ENCODE measurements at regions not wholly inside any gene's neighbourhood (a gene's known extent, or its start where the extent isn't known, plus 50 kb on each side); places are given as distances from the start of the nearest gene placed in this dataset.

DNA sequence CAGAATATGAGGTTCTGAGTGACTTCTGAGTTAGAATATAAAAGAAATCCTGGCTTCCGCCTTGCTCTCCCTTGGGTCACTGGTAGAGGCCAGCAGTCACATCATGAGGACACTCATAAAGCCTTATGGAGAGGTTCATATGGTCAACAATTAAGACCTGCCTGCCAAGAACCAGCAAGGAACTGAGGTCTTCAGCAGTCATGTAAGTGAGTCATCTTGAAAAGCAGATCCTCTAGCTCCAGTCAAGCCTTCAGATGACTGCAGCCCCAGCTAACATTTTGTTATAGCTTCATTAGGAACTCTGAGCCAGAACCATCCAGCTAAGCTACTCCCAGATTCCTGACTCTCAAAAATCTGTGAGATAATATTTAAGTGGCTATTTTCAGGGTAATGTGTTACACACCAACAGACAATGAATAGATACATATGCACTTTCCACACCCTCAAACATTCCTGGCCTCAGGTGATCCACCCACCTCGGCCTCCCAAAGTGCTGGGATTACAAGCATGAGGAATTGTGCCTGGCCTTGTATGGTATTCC, 447.2 kb downstream of the SHQ1 start:
- CTCF ChIA-PET: interaction anchor here (0.6 kb wide), 1 partner anchor 26 kb away, joined by 3 read pairs; no protein-coding TSS in a partner anchor
- POLR2A ChIA-PET: no interaction called here
- H3K36me3 Mint-ChIP-seq (ENCODE audit: low read depth): peaks cover 2% of the 10 kb centered on the region
- ATAC-seq (ENCODE audit: low read depth): no peak
- intact Hi-C loops (cut with micrococcal nuclease): loop anchor here (2.0 kb wide), 1 partner anchor 16 kb away; no protein-coding TSS in a partner anchor
- H3K4me3 Mint-ChIP-seq: no peak overlapping the region
- TF ChIP-seq, protein P1, sequence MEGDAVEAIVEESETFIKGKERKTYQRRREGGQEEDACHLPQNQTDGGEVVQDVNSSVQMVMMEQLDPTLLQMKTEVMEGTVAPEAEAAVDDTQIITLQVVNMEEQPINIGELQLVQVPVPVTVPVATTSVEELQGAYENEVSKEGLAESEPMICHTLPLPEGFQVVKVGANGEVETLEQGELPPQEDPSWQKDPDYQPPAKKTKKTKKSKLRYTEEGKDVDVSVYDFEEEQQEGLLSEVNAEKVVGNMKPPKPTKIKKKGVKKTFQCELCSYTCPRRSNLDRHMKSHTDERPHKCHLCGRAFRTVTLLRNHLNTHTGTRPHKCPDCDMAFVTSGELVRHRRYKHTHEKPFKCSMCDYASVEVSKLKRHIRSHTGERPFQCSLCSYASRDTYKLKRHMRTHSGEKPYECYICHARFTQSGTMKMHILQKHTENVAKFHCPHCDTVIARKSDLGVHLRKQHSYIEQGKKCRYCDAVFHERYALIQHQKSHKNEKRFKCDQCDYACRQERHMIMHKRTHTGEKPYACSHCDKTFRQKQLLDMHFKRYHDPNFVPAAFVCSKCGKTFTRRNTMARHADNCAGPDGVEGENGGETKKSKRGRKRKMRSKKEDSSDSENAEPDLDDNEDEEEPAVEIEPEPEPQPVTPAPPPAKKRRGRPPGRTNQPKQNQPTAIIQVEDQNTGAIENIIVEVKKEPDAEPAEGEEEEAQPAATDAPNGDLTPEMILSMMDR (IDR thresholded peaks at IDR 0.05): no peak
- no peaks in the 10 kb centered on the region for H3K27me3 Mint-ChIP-seq
- H3K27ac Mint-ChIP-seq: no peak overlapping the region
- peaks cover 80% of the 10 kb centered on the region for H3K4me1 Mint-ChIP-seq
- DNase-seq: no peak
- no peaks in the 10 kb centered on the region for H3K9me3 Mint-ChIP-seq

DNA sequence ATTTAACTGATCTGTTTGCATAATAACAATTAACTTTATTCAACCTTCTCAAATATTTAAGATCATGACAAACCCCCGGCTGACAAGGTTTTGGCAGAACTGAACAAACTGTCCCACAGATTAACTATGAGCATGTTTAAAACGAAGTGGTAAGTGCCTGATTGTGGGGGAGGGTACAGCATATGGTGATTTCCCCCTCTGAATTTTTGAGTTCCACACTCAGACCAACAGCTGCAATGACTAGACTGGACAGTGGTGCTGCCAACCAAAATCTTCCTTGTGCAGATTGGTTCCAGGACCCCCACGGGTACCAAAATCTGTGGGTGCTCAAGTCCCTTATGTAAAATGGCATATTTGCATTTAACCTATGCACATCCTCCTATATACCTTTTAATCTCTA, 449.5 kb downstream of the SHQ1 start:
- TF ChIP-seq, protein P1 (IDR thresholded peaks at IDR 0.05): no peak
- Mint-ChIP-seq H3K36me3 (ENCODE audit: low read depth) (peaks cover 2% of the 10 kb centered on the region), H3K9me3 (no peaks in the 10 kb centered on the region), H3K4me1 (peaks cover 75% of the 10 kb centered on the region), H3K4me3 (no peak overlapping the region), H3K27me3 (no peaks in the 10 kb centered on the region), H3K27ac (no peak overlapping the region)
- DNase-seq: no peak
- ATAC-seq (ENCODE audit: low read depth): no peak
- POLR2A ChIA-PET: no interaction called here
- CTCF ChIA-PET: no interaction called here
- intact Hi-C loops (cut with micrococcal nuclease): no loop called here

DNA sequence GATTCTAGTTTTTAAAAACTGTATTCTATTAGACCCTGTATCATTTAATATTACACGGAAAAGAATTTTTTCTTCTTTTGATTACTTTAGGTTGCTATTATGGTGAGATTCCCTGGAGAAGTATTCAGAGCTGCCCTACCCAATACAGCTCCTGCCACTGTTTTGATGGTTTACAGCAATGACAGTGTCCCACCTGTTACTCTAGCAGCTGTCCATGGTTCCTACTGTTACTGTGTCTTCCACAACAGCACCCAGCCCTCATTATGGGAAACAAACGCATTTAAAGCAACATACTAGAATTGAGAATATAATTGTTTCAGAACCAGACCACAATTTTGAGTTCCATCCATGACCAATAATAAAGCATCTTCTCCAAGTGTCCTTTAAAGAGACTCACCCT, 450.7 kb downstream of the SHQ1 start:
- no peaks in the 10 kb centered on the region for H3K9me3 Mint-ChIP-seq
- TF ChIP-seq, protein P1 (IDR thresholded peaks at IDR 0.05): no peak
- ChIA-PET POLR2A (interaction anchor here (0.7 kb wide), 1 partner anchor 132 kb away, joined by 5 read pairs; no protein-coding TSS in a partner anchor), CTCF (no interaction called here)
- intact Hi-C loops (cut with micrococcal nuclease): no loop called here
- DNase-seq (no peak), ATAC-seq (ENCODE audit: low read depth) (no peak)
- peaks cover 76% of the 10 kb centered on the region for H3K4me1 Mint-ChIP-seq
- H3K27me3 Mint-ChIP-seq: no peaks in the 10 kb centered on the region
- H3K36me3 Mint-ChIP-seq (ENCODE audit: low read depth): peaks cover 2% of the 10 kb centered on the region
- H3K4me3 Mint-ChIP-seq: no peak overlapping the region
- H3K27ac Mint-ChIP-seq: no peak overlapping the region

DNA sequence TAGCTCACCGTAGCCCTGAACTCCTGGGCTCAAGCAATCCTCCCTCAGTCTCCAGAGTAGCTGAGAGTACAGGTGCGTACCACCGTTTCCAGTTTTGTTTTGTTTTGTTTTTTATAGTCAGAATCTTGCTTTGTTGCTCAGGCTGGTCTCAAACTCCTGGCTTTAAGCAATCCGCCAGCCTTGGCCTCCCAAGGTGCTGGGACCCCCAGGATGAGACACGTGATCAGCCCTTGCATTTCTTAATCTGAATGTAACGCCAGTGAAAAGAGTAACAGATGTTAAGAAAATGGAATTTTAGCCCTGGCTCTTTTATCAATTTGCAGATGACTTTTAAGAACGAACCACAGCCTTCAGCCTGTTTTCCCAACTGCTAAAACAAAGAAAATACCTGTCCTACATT, 451.3 kb downstream of the SHQ1 start:
- CTCF ChIA-PET: no interaction called here

DNA sequence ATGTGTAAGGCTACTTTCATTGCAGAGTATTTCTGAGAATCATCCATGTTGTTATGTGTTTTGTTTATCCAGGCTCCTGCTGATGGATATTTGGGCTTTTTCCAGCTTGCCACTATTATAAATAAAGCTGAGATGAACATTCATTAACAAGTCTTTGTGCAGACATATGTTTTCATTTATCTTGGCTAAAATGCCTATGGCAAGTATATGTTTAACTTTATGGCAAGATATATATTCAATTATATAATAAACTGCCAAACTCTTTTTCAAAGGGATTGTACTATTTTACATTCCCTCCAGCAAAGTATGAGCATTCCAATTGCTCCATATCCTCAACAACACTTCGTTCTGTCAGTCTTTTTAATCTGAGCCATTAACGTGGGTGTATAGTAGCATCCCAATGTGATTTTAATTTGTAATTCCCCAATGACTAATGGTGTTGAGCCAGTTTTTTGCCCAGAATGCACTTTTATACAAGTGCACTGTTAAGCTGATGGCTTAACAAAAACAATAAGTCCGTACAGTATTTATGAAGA, 452.4 kb downstream of the SHQ1 start:
- DNase-seq (no peak), ATAC-seq (ENCODE audit: low read depth) (no peak)
- Mint-ChIP-seq H3K9me3 (no peaks in the 10 kb centered on the region), H3K27me3 (no peaks in the 10 kb centered on the region), H3K4me3 (no peak overlapping the region), H3K36me3 (ENCODE audit: low read depth) (peaks cover 2% of the 10 kb centered on the region), H3K4me1 (peaks cover 66% of the 10 kb centered on the region), H3K27ac (no peak overlapping the region)
- CTCF ChIA-PET: no interaction called here
- intact Hi-C loops (cut with micrococcal nuclease): no loop called here
- TF ChIP-seq, protein P1 (IDR thresholded peaks at IDR 0.05): no peak
- POLR2A ChIA-PET: no interaction called here

More for the DNA sequence above, 451.3 kb downstream of the SHQ1 start:
- Mint-ChIP-seq H3K27me3 (no peaks in the 10 kb centered on the region), H3K36me3 (ENCODE audit: low read depth) (peaks cover 2% of the 10 kb centered on the region), H3K27ac (no peak overlapping the region), H3K9me3 (no peaks in the 10 kb centered on the region), H3K4me1 (peaks cover 75% of the 10 kb centered on the region), H3K4me3 (no peak overlapping the region)
- intact Hi-C loops (cut with micrococcal nuclease): no loop called here
- TF ChIP-seq, protein P1 (IDR thresholded peaks at IDR 0.05): no peak
- ATAC-seq (ENCODE audit: low read depth) (no peak), DNase-seq (no peak)
- POLR2A ChIA-PET: no interaction called here
